ENCODE measurements at regions not wholly inside any gene's neighbourhood (a gene's known extent, or its start where the extent isn't known, plus 50 kb on each side); places are given as distances from the start of the nearest gene placed in this dataset.

DNA sequence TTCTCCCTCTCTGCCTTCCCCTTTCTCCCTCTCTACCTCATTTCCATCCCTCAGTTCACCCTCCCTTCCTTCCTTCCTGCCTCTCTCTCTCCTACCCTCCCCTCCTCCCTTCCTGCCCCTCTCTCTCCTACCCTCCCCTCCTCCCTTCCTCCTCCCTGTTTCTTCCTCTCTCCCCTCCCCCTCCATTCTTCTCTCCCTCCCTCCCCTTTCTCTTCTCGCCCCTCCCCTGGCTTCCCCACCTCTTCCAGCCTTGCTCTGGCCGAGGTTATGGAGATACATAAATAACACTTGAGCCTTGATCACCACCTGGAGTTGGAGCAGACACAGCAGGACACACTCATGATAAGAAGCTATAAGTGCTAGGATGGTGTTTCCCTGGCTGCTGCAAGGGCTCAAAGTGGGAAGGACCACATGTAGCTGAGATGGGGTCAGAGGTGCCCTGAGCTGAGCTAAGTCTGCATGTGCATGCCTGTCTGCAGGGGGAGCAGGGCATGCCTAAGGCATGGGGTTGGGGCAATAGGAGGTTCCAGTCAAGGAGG is 326.1 kb upstream of the HS6ST1 start:
- no peak for ATAC-seq (ENCODE audit: poor library complexity)
- H3K9me3 Mint-ChIP-seq, result no peaks in the 10 kb centered on the region
- CTCF ChIA-PET, result no interaction called here

GRCh38 chr2:128645631-128646030 is 327.0 kb upstream of the HS6ST1 start:
- H3K4me3 ChIP-seq (ENCODE audit: low read length), result no peak overlapping the region
- ChIA-PET CTCF (interaction anchor here (1.1 kb wide), 1 partner anchor 29 kb away, joined by 3 read pairs; no protein-coding TSS in a partner anchor), POLR2A (no interaction called here)
- Mint-ChIP-seq H3K9me3 (no peaks in the 10 kb centered on the region), H3K36me3 (ENCODE audit: low read depth) (no peaks in the 10 kb centered on the region), H3K4me1 (ENCODE audit: low read depth) (no peaks in the 10 kb centered on the region), H3K4me3 (no peak overlapping the region), H3K27me3 (no peaks in the 10 kb centered on the region), H3K27ac (no peak overlapping the region)
- no peaks in the 10 kb centered on the region for H3K9me3 ChIP-seq (ENCODE audit: control insufficient read depth in 1 of 2, insufficient read depth in 1 of 2, low read length in 2 of 2)
- no peaks in the 10 kb centered on the region for H3K36me3 ChIP-seq (ENCODE audit: insufficient read depth, low read length)
- no peak for ATAC-seq (ENCODE audit: poor library complexity)
- no peak for TF ChIP-seq CTCF (IDR thresholded peaks at IDR 0.05)
- no peaks in the 10 kb centered on the region for H3K4me1 ChIP-seq (ENCODE audit: insufficient read depth, low read length)
- DNase-seq, result no peak
- H3K27me3 ChIP-seq (ENCODE audit: control insufficient read depth in 1 of 2, insufficient read depth in 2 of 2, low read length in 2 of 2), result no peaks in the 10 kb centered on the region
- intact Hi-C loops (cut with DNase I, micrococcal nuclease), result no loop called here
- no peak overlapping the region for H3K27ac ChIP-seq (ENCODE audit: low read depth in 1 of 2, low read length in 2 of 2)

More for the DNA sequence above, 326.1 kb upstream of the HS6ST1 start:
- H3K9me3 ChIP-seq (ENCODE audit: control insufficient read depth in 1 of 2, insufficient read depth in 1 of 2, low read length in 2 of 2), result no peaks in the 10 kb centered on the region
- H3K27me3 ChIP-seq (ENCODE audit: control insufficient read depth in 1 of 2, insufficient read depth in 2 of 2, low read length in 2 of 2), result no peaks in the 10 kb centered on the region
- no peaks in the 10 kb centered on the region for H3K36me3 Mint-ChIP-seq (ENCODE audit: low read depth)
- no peaks in the 10 kb centered on the region for H3K27me3 Mint-ChIP-seq
- no peak overlapping the region for H3K27ac ChIP-seq (ENCODE audit: low read depth in 1 of 2, low read length in 2 of 2)
- H3K27ac Mint-ChIP-seq, result no peak overlapping the region
- H3K4me1 Mint-ChIP-seq (ENCODE audit: low read depth), result no peaks in the 10 kb centered on the region
- H3K4me3 Mint-ChIP-seq, result no peak overlapping the region
- H3K4me1 ChIP-seq (ENCODE audit: insufficient read depth, low read length), result no peaks in the 10 kb centered on the region
- intact Hi-C loops (cut with DNase I, micrococcal nuclease), result no loop called here
- POLR2A ChIA-PET, result no interaction called here
- TF ChIP-seq CTCF (IDR thresholded peaks at IDR 0.05), result no peak
- H3K4me3 ChIP-seq (ENCODE audit: low read length), result no peak overlapping the region
- no peak for DNase-seq
- no peaks in the 10 kb centered on the region for H3K36me3 ChIP-seq (ENCODE audit: insufficient read depth, low read length)

GRCh38 chr2:128646091-128646490 is 327.4 kb upstream of the HS6ST1 start:
- Histone ChIP-seq H3K36me3 (ENCODE audit: insufficient read depth, low read length) (no peaks in the 10 kb centered on the region), H3K27ac (ENCODE audit: low read depth in 1 of 2, low read length in 2 of 2) (no peak overlapping the region), H3K4me1 (ENCODE audit: insufficient read depth, low read length) (no peaks in the 10 kb centered on the region), H3K27me3 (ENCODE audit: control insufficient read depth in 1 of 2, insufficient read depth in 2 of 2, low read length in 2 of 2) (no peaks in the 10 kb centered on the region), H3K9me3 (ENCODE audit: control insufficient read depth in 1 of 2, insufficient read depth in 1 of 2, low read length in 2 of 2) (no peaks in the 10 kb centered on the region), H3K4me3 (ENCODE audit: low read length) (no peak overlapping the region)
- Mint-ChIP-seq H3K36me3 (ENCODE audit: low read depth) (no peaks in the 10 kb centered on the region), H3K27ac (no peak overlapping the region), H3K4me1 (ENCODE audit: low read depth) (no peaks in the 10 kb centered on the region), H3K9me3 (no peaks in the 10 kb centered on the region), H3K4me3 (no peak overlapping the region), H3K27me3 (no peaks in the 10 kb centered on the region)
- intact Hi-C loops (cut with DNase I, micrococcal nuclease), result no loop called here
- no peak for TF ChIP-seq CTCF (IDR thresholded peaks at IDR 0.05)
- ChIA-PET CTCF (interaction anchor here (1.1 kb wide), 1 partner anchor 29 kb away, joined by 3 read pairs; no protein-coding TSS in a partner anchor), POLR2A (no interaction called here)
- no peak for DNase-seq
- no peak for ATAC-seq (ENCODE audit: poor library complexity)

All from CD4-positive, alpha-beta T cell (primary cell).